ENCODE measurements at regions not wholly inside any gene's neighbourhood (a gene's known extent, or its start where the extent isn't known, plus 50 kb on each side); places are given as distances from the start of the nearest gene placed in this dataset.
"Not testable (repeated sequence)": the region's sequence is repeated elsewhere in the genome, so short reads cannot be mapped to it uniquely, and the experiment has no call there.

DNA sequence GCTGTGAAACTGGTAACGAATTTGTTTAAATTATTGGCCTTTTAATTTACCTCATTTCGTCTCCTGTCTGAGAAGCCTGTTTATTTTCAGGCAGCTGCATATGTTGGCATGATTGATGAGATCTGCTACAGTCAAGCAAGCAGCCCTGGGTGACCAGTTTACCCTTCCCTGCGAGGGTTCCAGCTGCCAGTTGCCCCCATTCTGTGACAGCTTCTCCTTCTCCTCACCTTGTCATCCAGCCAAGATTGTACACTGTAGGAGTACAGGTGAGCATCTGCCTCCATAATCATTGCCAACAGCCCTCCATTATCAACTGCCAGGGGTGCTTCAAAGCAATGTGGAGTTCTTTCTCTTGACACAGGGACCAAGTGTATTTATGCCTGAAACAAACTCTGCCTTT is 1979.9 kb upstream of the PRR20A start:
- Histone ChIP-seq H3K27me3 (ENCODE audit: low read length) (no peaks in the 10 kb centered on the region), H3K27ac (ENCODE audit: low read length) (no peak overlapping the region), H3K9me3 (ENCODE audit: low read length) (no peaks in the 10 kb centered on the region), H3F3A (ENCODE audit: low read length, unreplicated experiment) (no peaks in the 10 kb centered on the region), H2AFZ (ENCODE audit: low read length) (no peak overlapping the region), H3K4me1 (ENCODE audit: insufficient read depth, low read length) (no peaks in the 10 kb centered on the region), H3K79me2 (ENCODE audit: low read length) (no peaks in the 10 kb centered on the region), H3K9me2 (replicated peaks; ENCODE audit: low read length) (no peaks in the 10 kb centered on the region), H4K20me1 (ENCODE audit: low read length) (no peaks in the 10 kb centered on the region), H3K4me2 (ENCODE audit: low read length) (no peak overlapping the region), H3K36me3 (ENCODE audit: low read depth, low read length) (no peaks in the 10 kb centered on the region), H3K9ac (ENCODE audit: low read length) (no peak overlapping the region), H3K4me3 (ENCODE audit: low read length) (no peak overlapping the region)
- ChIA-PET POLR2A (ENCODE audit: unreplicated experiment) (no interaction called here), CTCF (no interaction called here)
- intact Hi-C loops (cut with micrococcal nuclease): no loop called here
- TF ChIP-seq EZH2 (IDR thresholded peaks at IDR 0.05; ENCODE audit: low read length, unreplicated experiment) (no peak), EZH2phosphoT487 (IDR thresholded peaks at IDR 0.05; ENCODE audit: borderline replicate concordance, low read length) (no peak)
- TF ChIP-seq, protein P1, sequence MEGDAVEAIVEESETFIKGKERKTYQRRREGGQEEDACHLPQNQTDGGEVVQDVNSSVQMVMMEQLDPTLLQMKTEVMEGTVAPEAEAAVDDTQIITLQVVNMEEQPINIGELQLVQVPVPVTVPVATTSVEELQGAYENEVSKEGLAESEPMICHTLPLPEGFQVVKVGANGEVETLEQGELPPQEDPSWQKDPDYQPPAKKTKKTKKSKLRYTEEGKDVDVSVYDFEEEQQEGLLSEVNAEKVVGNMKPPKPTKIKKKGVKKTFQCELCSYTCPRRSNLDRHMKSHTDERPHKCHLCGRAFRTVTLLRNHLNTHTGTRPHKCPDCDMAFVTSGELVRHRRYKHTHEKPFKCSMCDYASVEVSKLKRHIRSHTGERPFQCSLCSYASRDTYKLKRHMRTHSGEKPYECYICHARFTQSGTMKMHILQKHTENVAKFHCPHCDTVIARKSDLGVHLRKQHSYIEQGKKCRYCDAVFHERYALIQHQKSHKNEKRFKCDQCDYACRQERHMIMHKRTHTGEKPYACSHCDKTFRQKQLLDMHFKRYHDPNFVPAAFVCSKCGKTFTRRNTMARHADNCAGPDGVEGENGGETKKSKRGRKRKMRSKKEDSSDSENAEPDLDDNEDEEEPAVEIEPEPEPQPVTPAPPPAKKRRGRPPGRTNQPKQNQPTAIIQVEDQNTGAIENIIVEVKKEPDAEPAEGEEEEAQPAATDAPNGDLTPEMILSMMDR (conservative IDR thresholded peaks at IDR 0.05; ENCODE audit: low read depth, low read length): no peak
- DNase-seq (no peak), ATAC-seq (no peak)
- no TSS peak for BruUV-seq (replicated peaks)

DNA sequence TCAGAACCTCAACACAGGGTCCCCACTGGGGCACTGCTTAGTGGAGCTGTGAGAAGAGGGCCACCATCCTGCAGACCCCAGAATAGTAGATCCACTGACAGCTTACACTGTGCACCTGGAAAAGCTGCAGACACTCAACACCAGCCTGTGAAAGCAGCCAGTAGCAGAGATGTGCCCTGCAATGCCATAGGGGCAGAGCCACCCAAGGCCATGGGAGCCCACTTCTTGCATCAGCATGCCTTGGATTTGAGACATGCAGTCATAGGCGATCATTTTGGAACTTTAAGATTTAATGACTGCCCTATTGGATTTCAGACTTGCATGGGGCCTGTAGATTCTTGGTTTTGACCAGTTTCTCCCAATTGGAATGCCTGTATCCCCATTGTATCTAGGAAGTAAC is 1962.1 kb upstream of the PRR20A start:
- CTCF ChIA-PET; H3K9me2 ChIP-seq (replicated peaks; ENCODE audit: low read length); POLR2A ChIA-PET (ENCODE audit: unreplicated experiment); ATAC-seq; H3K9ac ChIP-seq (ENCODE audit: low read length); intact Hi-C loops (cut with micrococcal nuclease); H3K36me3 ChIP-seq (ENCODE audit: low read depth, low read length); BruUV-seq (replicated peaks); H3K4me3 ChIP-seq (ENCODE audit: low read length); H3K4me1 ChIP-seq (ENCODE audit: insufficient read depth, low read length); H3K79me2 ChIP-seq (ENCODE audit: low read length); DNase-seq; H3K9me3 ChIP-seq (ENCODE audit: low read length); H3K4me2 ChIP-seq (ENCODE audit: low read length); H3K27me3 ChIP-seq (ENCODE audit: low read length); H4K20me1 ChIP-seq (ENCODE audit: low read length); H3K27ac ChIP-seq (ENCODE audit: low read length); H2AFZ ChIP-seq (ENCODE audit: low read length); H3F3A ChIP-seq (ENCODE audit: low read length, unreplicated experiment): not testable (repeated sequence)

DNA sequence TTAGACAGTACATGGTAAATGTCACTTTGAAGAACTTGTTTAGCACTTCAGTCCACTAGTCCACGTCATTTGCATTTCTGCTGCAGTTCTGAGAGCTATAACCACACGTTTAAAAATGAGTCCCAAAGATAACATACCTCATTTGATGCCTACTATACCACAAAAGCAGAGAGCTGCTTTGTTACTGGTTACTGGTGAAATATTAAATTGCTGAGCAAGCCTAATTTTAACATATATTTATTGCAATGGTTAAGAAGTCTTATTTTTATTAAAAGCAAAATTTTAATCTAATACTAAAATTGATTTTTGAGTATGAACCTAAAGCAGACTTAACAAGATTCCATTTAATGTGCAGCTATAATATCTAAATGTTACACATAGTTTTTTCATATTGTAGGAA is 1949.7 kb upstream of the PRR20A start:
- no TSS peak for BruUV-seq (replicated peaks)
- Histone ChIP-seq H3K9me3 (ENCODE audit: low read length) (no peaks in the 10 kb centered on the region), H3F3A (ENCODE audit: low read length, unreplicated experiment) (no peaks in the 10 kb centered on the region), H3K9me2 (replicated peaks; ENCODE audit: low read length) (no peaks in the 10 kb centered on the region), H3K36me3 (ENCODE audit: low read depth, low read length) (no peaks in the 10 kb centered on the region), H3K4me3 (ENCODE audit: low read length) (no peak overlapping the region), H2AFZ (ENCODE audit: low read length) (no peak overlapping the region), H3K27me3 (ENCODE audit: low read length) (no peaks in the 10 kb centered on the region), H3K79me2 (ENCODE audit: low read length) (no peaks in the 10 kb centered on the region), H3K27ac (ENCODE audit: low read length) (no peak overlapping the region), H3K9ac (ENCODE audit: low read length) (no peak overlapping the region), H3K4me1 (ENCODE audit: insufficient read depth, low read length) (no peaks in the 10 kb centered on the region), H3K4me2 (ENCODE audit: low read length) (no peak overlapping the region), H4K20me1 (ENCODE audit: low read length) (no peaks in the 10 kb centered on the region)
- intact Hi-C loops (cut with micrococcal nuclease): loop anchor here (10.0 kb wide), 1 partner anchor 324 kb away; no protein-coding TSS in a partner anchor
- ATAC-seq: no peak
- ChIA-PET CTCF (no interaction called here), POLR2A (ENCODE audit: unreplicated experiment) (no interaction called here)
- DNase-seq: no peak
- TF ChIP-seq EZH2phosphoT487 (IDR thresholded peaks at IDR 0.05; ENCODE audit: borderline replicate concordance, low read length) (no peak), EZH2 (IDR thresholded peaks at IDR 0.05; ENCODE audit: low read length, unreplicated experiment) (no peak)
- TF ChIP-seq, protein P1 (conservative IDR thresholded peaks at IDR 0.05; ENCODE audit: low read depth, low read length): no peak

Measured in PC-3 (cell line).